ENCODE measurements at regions not wholly inside any gene's neighbourhood (a gene's known extent, or its start where the extent isn't known, plus 50 kb on each side); places are given as distances from the start of the nearest gene placed in this dataset.

GRCh38 chr6:28664870-28665396 lies 139.3 kb downstream of the GPX5 start:
- no peaks in the 10 kb centered on the region for H3K9me3 Mint-ChIP-seq
- H3K36me3 Mint-ChIP-seq (ENCODE audit: low read depth) = no peaks in the 10 kb centered on the region
- CTCF ChIA-PET = no interaction called here
- POLR2A ChIA-PET = no interaction called here
- H3K27ac Mint-ChIP-seq = no peak overlapping the region
- intact Hi-C loops (cut with micrococcal nuclease) = no loop called here
- peaks cover 26% of the 10 kb centered on the region for H3K27me3 Mint-ChIP-seq
- DNase-seq (no peak), ATAC-seq (ENCODE audit: low read depth) (no peak)
- TF ChIP-seq CTCF (IDR thresholded peaks at IDR 0.05) = no peak
- no peaks in the 10 kb centered on the region for H3K4me1 Mint-ChIP-seq
- H3K4me3 Mint-ChIP-seq = no peak overlapping the region

DNA sequence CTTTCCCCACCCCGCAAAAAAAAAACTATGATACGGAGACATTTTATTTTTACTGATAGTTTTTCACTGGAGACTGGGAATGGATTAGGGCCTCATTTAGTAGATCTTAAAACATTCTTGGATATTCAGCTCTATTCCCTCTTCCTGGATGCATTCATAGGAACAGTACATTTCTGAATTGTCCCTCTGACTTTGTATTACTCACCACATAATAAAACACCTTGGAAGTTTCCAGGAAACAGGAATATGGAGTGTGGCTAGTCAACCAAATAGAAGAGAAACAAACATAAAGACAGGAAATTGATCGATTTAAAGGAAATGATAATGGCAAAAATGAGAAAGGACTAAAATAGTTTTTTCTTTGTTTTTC lies 147.7 kb downstream of the GPX5 start:
- Mint-ChIP-seq H3K36me3 (ENCODE audit: low read depth) (no peaks in the 10 kb centered on the region), H3K4me3 (no peak overlapping the region), H3K27me3 (peaks cover 59% of the 10 kb centered on the region), H3K4me1 (peaks cover 8% of the 10 kb centered on the region), H3K9me3 (peaks cover 5% of the 10 kb centered on the region), H3K27ac (no peak overlapping the region)
- intact Hi-C loops (cut with micrococcal nuclease) = no loop called here
- ATAC-seq (ENCODE audit: low read depth) (no peak), DNase-seq (no peak)
- CTCF ChIA-PET = interaction anchor here (1.4 kb wide), 1 partner anchor 11 kb away, joined by 4 read pairs; no protein-coding TSS in a partner anchor
- POLR2A ChIA-PET = no interaction called here
- no peak for TF ChIP-seq CTCF (IDR thresholded peaks at IDR 0.05)

DNA sequence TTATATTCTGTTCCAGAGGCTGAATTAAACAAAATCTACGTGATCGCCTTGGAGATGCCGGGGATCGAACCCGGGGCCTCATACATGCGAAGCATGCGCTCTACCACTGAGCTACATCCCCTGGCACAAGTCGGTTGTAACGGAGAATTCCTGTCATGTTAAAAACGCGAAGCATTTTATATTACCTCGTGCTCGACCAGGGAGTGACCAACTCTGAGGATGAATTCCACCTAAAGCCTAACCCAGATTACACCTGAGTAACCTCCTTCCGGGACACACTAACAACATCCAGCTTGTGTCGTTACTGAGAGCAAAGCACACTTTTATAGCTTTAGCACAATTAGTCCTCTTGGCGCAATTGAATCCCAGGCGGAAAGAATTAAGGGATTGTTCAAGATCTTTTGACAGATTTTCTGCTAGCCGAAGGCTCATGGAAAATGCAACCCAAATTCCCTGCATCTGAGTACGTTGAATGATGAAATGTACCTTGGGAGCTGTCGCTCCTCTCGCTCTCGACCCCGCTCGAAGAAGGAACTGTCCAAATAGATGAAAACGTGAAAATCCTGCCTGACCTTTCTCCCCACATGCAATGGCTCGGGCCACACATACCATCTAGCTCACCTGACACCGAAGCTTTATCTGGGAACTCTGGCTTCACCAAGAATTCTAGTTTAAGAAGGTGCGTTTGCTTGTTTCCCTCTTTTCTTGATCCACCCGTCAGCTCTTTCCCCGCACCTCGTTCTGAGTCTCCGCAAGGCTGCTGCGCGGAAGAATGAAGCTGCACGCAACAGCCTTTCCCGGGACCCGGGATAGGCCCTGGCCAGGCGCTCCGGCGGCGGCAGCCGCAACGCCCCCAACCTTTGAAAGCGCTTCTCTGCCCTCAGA lies 148.3 kb downstream of the GPX5 start:
- ChIA-PET POLR2A (no interaction called here), CTCF (interaction anchor here (1.4 kb wide), 1 partner anchor 11 kb away, joined by 4 read pairs; no protein-coding TSS in a partner anchor)
- no peak for TF ChIP-seq CTCF (IDR thresholded peaks at IDR 0.05)
- DNase-seq = no peak
- Mint-ChIP-seq H3K36me3 (ENCODE audit: low read depth) (no peaks in the 10 kb centered on the region), H3K4me1 (peaks cover 8% of the 10 kb centered on the region), H3K27me3 (peaks cover 63% of the 10 kb centered on the region), H3K9me3 (peaks cover 5% of the 10 kb centered on the region), H3K4me3 (peak overlapping the region; percentile 13), H3K27ac (no peak overlapping the region)
- no peak for ATAC-seq (ENCODE audit: low read depth)
- intact Hi-C loops (cut with micrococcal nuclease) = no loop called here

DNA sequence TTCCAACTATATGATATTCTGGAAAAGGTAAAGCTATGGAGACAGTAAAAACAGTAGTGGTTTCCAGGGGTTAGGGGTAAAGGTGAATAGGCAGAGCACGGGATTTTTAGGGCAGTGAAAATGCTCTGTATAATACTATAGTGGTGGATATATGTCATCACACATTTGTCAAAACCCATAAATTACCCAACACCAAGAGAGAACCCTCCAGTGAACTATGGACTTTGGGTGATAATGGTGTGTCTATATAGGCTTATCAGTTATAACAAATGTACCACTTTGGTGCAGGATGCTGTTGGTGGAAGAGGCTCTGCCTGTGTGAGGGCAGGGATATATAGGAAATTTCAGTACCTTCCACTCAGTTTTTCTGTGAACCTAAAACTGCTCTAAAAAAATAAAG lies 149.9 kb downstream of the GPX5 start:
- peaks cover 5% of the 10 kb centered on the region for H3K9me3 Mint-ChIP-seq
- POLR2A ChIA-PET = no interaction called here

More for the DNA sequence above, 149.9 kb downstream of the GPX5 start:
- H3K4me3 Mint-ChIP-seq = no peak overlapping the region
- no peaks in the 10 kb centered on the region for H3K36me3 Mint-ChIP-seq (ENCODE audit: low read depth)
- peaks cover 64% of the 10 kb centered on the region for H3K27me3 Mint-ChIP-seq
- H3K27ac Mint-ChIP-seq = no peak overlapping the region
- ATAC-seq (ENCODE audit: low read depth) (no peak), DNase-seq (no peak)
- intact Hi-C loops (cut with micrococcal nuclease) = no loop called here
- peaks cover 8% of the 10 kb centered on the region for H3K4me1 Mint-ChIP-seq
- CTCF ChIA-PET = no interaction called here
- no peak for TF ChIP-seq CTCF (IDR thresholded peaks at IDR 0.05)

Measured in activated B cell treated with CpG ODN at 0.5 μM for 24 hours (primary cell).